ENCODE measurements at regions not wholly inside any gene's neighbourhood (a gene's known extent, or its start where the extent isn't known, plus 50 kb on each side); places are given as distances from the start of the nearest gene placed in this dataset.

- Histone ChIP-seq H3K36me3 (no peaks in the 10 kb centered on the region), H3K9me3 (replicated peaks) (no peaks in the 10 kb centered on the region), H3K27me3 (ENCODE audit: low read depth) (peaks cover 3% of the 10 kb centered on the region), H3K4me1 (no peaks in the 10 kb centered on the region), H3K27ac (replicated peaks) (no peak overlapping the region), H3K4me3 (no peak overlapping the region)
- no peak for TF ChIP-seq CTCF (IDR thresholded peaks at IDR 0.05; ENCODE audit: borderline replicate concordance)
- intact Hi-C loops (cut with micrococcal nuclease): no loop called here
- no peak for DNase-seq
Observed at GRCh38 chr2:14557111-14557510, 75.4 kb upstream of the LRATD1 start.

- Histone ChIP-seq H3K9me3 (replicated peaks) (no peaks in the 10 kb centered on the region), H3K27ac (replicated peaks) (no peak overlapping the region), H3K27me3 (ENCODE audit: low read depth) (peaks cover 3% of the 10 kb centered on the region), H3K4me3 (no peak overlapping the region), H3K36me3 (no peaks in the 10 kb centered on the region), H3K4me1 (no peaks in the 10 kb centered on the region)
- no peak for TF ChIP-seq CTCF (IDR thresholded peaks at IDR 0.05; ENCODE audit: borderline replicate concordance)
- DNase-seq: no peak
- intact Hi-C loops (cut with micrococcal nuclease): no loop called here
Observed at GRCh38 chr2:14557916-14558315, 74.6 kb upstream of the LRATD1 start.

- no peak for DNase-seq
- intact Hi-C loops (cut with micrococcal nuclease): no loop called here
- no peak overlapping the region for H3K4me3 ChIP-seq
- peaks cover 3% of the 10 kb centered on the region for H3K27me3 ChIP-seq (ENCODE audit: low read depth)
- TF ChIP-seq CTCF (IDR thresholded peaks at IDR 0.05; ENCODE audit: borderline replicate concordance): no peak
- H3K9me3 ChIP-seq (replicated peaks): no peaks in the 10 kb centered on the region
- no peaks in the 10 kb centered on the region for H3K36me3 ChIP-seq
- H3K4me1 ChIP-seq: no peaks in the 10 kb centered on the region
- no peak overlapping the region for H3K27ac ChIP-seq (replicated peaks)
Observed at GRCh38 chr2:14558335-14558919, 74.1 kb upstream of the LRATD1 start.

GRCh38 chr2:14560716-14561115, 71.8 kb upstream of the LRATD1 start:
- no peaks in the 10 kb centered on the region for H3K27me3 ChIP-seq (ENCODE audit: low read depth)
- H3K4me1 ChIP-seq: no peaks in the 10 kb centered on the region
- H3K27ac ChIP-seq (replicated peaks): no peak overlapping the region
- H3K4me3 ChIP-seq: no peak overlapping the region
- no peak for TF ChIP-seq CTCF (IDR thresholded peaks at IDR 0.05; ENCODE audit: borderline replicate concordance)
- no peak for DNase-seq
- no peaks in the 10 kb centered on the region for H3K36me3 ChIP-seq
- H3K9me3 ChIP-seq (replicated peaks): no peaks in the 10 kb centered on the region
- intact Hi-C loops (cut with micrococcal nuclease): no loop called here

- Histone ChIP-seq H3K9me3 (replicated peaks) (no peaks in the 10 kb centered on the region), H3K4me1 (no peaks in the 10 kb centered on the region), H3K27ac (replicated peaks) (no peak overlapping the region), H3K36me3 (no peaks in the 10 kb centered on the region), H3K4me3 (no peak overlapping the region), H3K27me3 (ENCODE audit: low read depth) (no peaks in the 10 kb centered on the region)
- intact Hi-C loops (cut with micrococcal nuclease): no loop called here
- DNase-seq: no peak
- TF ChIP-seq CTCF (IDR thresholded peaks at IDR 0.05; ENCODE audit: borderline replicate concordance): no peak
Observed at GRCh38 chr2:14563324-14563723, 69.2 kb upstream of the LRATD1 start.

Data from left ventricle myocardium inferior (tissue), 1 donor.